NCI-H1105 (cell line): ENCODE measurements at regions not wholly inside any gene's neighbourhood (a gene's known extent, or its start where the extent isn't known, plus 50 kb on each side); places are given as distances from the start of the nearest gene placed in this dataset.

Experiments
- DNase-seq: peaks from one replicate; lab custom pipeline; 2025; lab: John Stamatoyannopoulos, UW

- no peak for DNase-seq
Measured at GRCh38 chr9:7944572-7944971, 145.0 kb upstream of the DMAC1 start.

- no peak for DNase-seq
Measured at GRCh38 chr9:7937761-7938491, 138.3 kb upstream of the DMAC1 start.

- DNase-seq, result no peak
Measured at GRCh38 chr9:7936996-7937395, 137.4 kb upstream of the DMAC1 start.

GRCh38 chr9:7936163-7936562, 136.6 kb upstream of the DMAC1 start:
- DNase-seq, result no peak

GRCh38 chr9:7935681-7936080, 136.1 kb upstream of the DMAC1 start:
- no peak for DNase-seq

GRCh38 chr9:7932767-7933166, 133.2 kb upstream of the DMAC1 start:
- DNase-seq, result no peak

GRCh38 chr9:7930613-7931012, 131.0 kb upstream of the DMAC1 start:
- no peak for DNase-seq

GRCh38 chr9:7921545-7922197, 122.1 kb upstream of the DMAC1 start:
- no peak for DNase-seq

GRCh38 chr9:7912037-7912535, 112.5 kb upstream of the DMAC1 start:
- DNase-seq, result no peak

- DNase-seq, result no peak
Measured at GRCh38 chr9:7910426-7911020, 110.9 kb upstream of the DMAC1 start.

- DNase-seq, result no peak
Measured at GRCh38 chr9:7909537-7909936, 110.0 kb upstream of the DMAC1 start.

GRCh38 chr9:7907551-7908337, 108.2 kb upstream of the DMAC1 start:
- no peak for DNase-seq

- no peak for DNase-seq
Measured at GRCh38 chr9:7906783-7907550, 107.4 kb upstream of the DMAC1 start.

- DNase-seq, result no peak
Measured at GRCh38 chr9:7901621-7902020, 102.0 kb upstream of the DMAC1 start.

GRCh38 chr9:7900541-7900940, 101.0 kb upstream of the DMAC1 start:
- DNase-seq, result no peak

- DNase-seq, result no peak
Measured at GRCh38 chr9:7899753-7900152, 100.2 kb upstream of the DMAC1 start.

GRCh38 chr9:7894231-7894630, 94.7 kb upstream of the DMAC1 start:
- no peak for DNase-seq

- DNase-seq, result no peak
Measured at GRCh38 chr9:7892975-7893374, 93.4 kb upstream of the DMAC1 start.

- no peak for DNase-seq
Measured at GRCh38 chr9:7879551-7880245, 80.1 kb upstream of the DMAC1 start.

GRCh38 chr9:7871977-7872730, 72.6 kb upstream of the DMAC1 start:
- DNase-seq, result no peak
